Heart left ventricle (tissue), 16 donors: ENCODE measurements at regions not wholly inside any gene's neighbourhood (a gene's known extent, or its start where the extent isn't known, plus 50 kb on each side); places are given as distances from the start of the nearest gene placed in this dataset.

Source experiments
- ATAC-seq, 4 donors: fragments of 200-7000 bp; cut with Tn5 transposase; one replicate each; pipeline ENCODE4 v1.9.1; 2020 to 2022; ENCODE audit warnings: moderate library complexity in 4 of 4, mild to moderate bottlenecking in 3 of 4, moderate number of reproducible peaks in 1 of 4
- DNase-seq, 5 donors: peaks; one replicate each; pipeline ENCODE4 v3.0.0-alpha.2; 2020
- H3K27ac ChIP-seq, 12 donors: fragments of 200-600 bp; sonication (generic) in 4 of 12; one replicate each; pipeline versions ENCODE4 v1.5.0 to v1.8.0; 2016 to 2022; ENCODE audit warnings: mild to moderate bottlenecking in 2 of 12
- H3K27me3 ChIP-seq, 9 donors: fragments of 200-600 bp; sonication (generic) in 2 of 9; one replicate each; pipeline versions ENCODE4 v1.5.1 to v1.8.0; 2016 to 2022; ENCODE audit warnings: mild to moderate bottlenecking in 3 of 9
- H3K36me3 ChIP-seq, 9 donors: fragments of 200-600 bp; sonication (generic) in 2 of 9; one replicate each; pipeline versions ENCODE4 v1.5.0 to v1.8.0; 2018 to 2022; ENCODE audit warnings: mild to moderate bottlenecking in 2 of 9
- H3K4me1 ChIP-seq, 12 donors: fragments of 200-600 bp; sonication (generic) in 4 of 12; one replicate each; pipeline versions ENCODE4 v1.5.0 to v1.8.0; 2016 to 2022; ENCODE audit warnings: mild to moderate bottlenecking in 3 of 12
- H3K4me3 ChIP-seq, 12 donors: fragments of 200-600 bp; sonication (generic) in 4 of 12; one replicate each; pipeline versions ENCODE4 v1.5.0 to v1.8.0; 2017 to 2022; ENCODE audit warnings: mild to moderate bottlenecking in 9 of 12, moderate library complexity in 4 of 12
- H3K9me3 ChIP-seq, 12 donors: fragments of 200-600 bp; sonication (generic) in 4 of 12; one replicate each; pipeline versions ENCODE4 v1.5.0 to v1.8.0; 2016 to 2022; ENCODE audit warnings: mild to moderate bottlenecking in 1 of 12
- CTCF ChIP-seq, 12 donors: fragments of 200-600 bp; sonication (generic) in 4 of 12; IDR thresholded peaks; one replicate each; pipeline versions ENCODE4 v1.5.0 to v1.8.0; 2018 to 2022; ENCODE audit warnings: antibody characterized with exemption in 12 of 12, mild to moderate bottlenecking in 5 of 12
- POLR2A ChIP-seq, 2 donors: fragments of 450-650 bp; IDR thresholded peaks; one replicate each; pipeline ENCODE4 v1.6.1; 2017; ENCODE audit warnings: antibody characterized with exemption in 2 of 2, mild to moderate bottlenecking in 2 of 2, moderate library complexity in 2 of 2
- WGBS, 4 donors: extraction: QIAGEN DNeasy Blood & Tissue Kit in 2 of 4; methylation state at CpG; one replicate each; pipeline versions ENCODE4 v1.1.5 to v1.1.7; 2013 to 2018; 5-methylcytosine and 5-hydroxymethylcytosine counted together
- intact Hi-C, 10 donors: fragments of 100-400 bp; cut with DNase I; formaldehyde crosslinking; loops; one replicate each; pipeline versions ENCODE4 v1.11.1 to v1.14.2; 2022
- donor health status: ischemic (EF 13 %, LVEDD 7.1; RV severe dilation, severe dysfunction).
- donor health status: healthy with polysubstance abuse.
- donor health status: DM: no; HTN: yes; CAD: no.
- donor health status: DM: no; HTN: no; CAD: no.
- donor health status: ischemic (EF 25% LVEDD 6.9; RV normal size, moderate dysfunction).
- donor health status: ischemic (EF 25% LVEDD 5.7; RV mildly dilated, moderate dysfunction).
- donor health status: healthy.
- donor health status: DM: yes; HTN: yes; CAD: no.
- donor health status: ischemic (EF 35%, LVEDD 5.7; RV mildly dilated, moderate dysfunction).
- donor health status: nonischemic (EF 11% LVEDD 7.7; RV severe dilation, severe dysfunction).
- donor health status: DM: yes; HTN: yes; CAD: no.
- donor health status: PGD.
- donor health status: ischemic (EF 29% LVEDD 5.4; RV normal size, mild dysfunction).
- donor health status: nonischemic (EF 23%, LVEDD 6.1; RV moderate dilation, normal function).

GRCh38 chr15:31269816-31270575 lies 56.6 kb upstream of the KLF13 start:
- H3K9me3 ChIP-seq, result no peaks in the 10 kb centered on the region
- intact Hi-C loops, result loop anchor here in 1 of 10 donors (5.0 kb wide), 1 partner anchor 32 kb away; no protein-coding TSS in a partner anchor
- H3K4me1 ChIP-seq, result peaks cover 0 to 68% (median 5%) of the 10 kb centered on the region in 12 donors
- H3K27ac ChIP-seq, result no peak overlapping the region
- TF ChIP-seq CTCF (IDR thresholded peaks at IDR 0.05) (no peak), POLR2A (IDR thresholded peaks at IDR 0.05) (no peak)
- ATAC-seq (no peak), DNase-seq (peak in 1 of 5 donors; percentile 3)
- H3K36me3 ChIP-seq, result no peaks in the 10 kb centered on the region
- no peak overlapping the region for H3K4me3 ChIP-seq
- H3K27me3 ChIP-seq, result no peaks in the 10 kb centered on the region
- WGBS, 4 donors, result 95 to 97% (median 96%) methylated on average over 5 of the region's 5 CpGs

GRCh38 chr15:31270767-31271166 lies 55.9 kb upstream of the KLF13 start:
- intact Hi-C loops, result no loop called here
- TF ChIP-seq POLR2A (IDR thresholded peaks at IDR 0.05), result no peak
- Histone ChIP-seq H3K36me3 (no peaks in the 10 kb centered on the region), H3K4me3 (no peak overlapping the region), H3K27me3 (no peaks in the 10 kb centered on the region), H3K27ac (no peak overlapping the region), H3K9me3 (no peaks in the 10 kb centered on the region), H3K4me1 (peaks cover 0 to 66% (median 8%) of the 10 kb centered on the region in 12 donors)
- DNase-seq (peak in 3 of 5 donors; percentile 3 to 20 (median 17)), ATAC-seq (no peak)
- WGBS, 4 donors, result 73 to 85% (median 85%) methylated on average over 2 of the region's 2 CpGs

- WGBS, 4 donors, result 80 to 87% (median 81%) methylated on average over 10 of the region's 10 CpGs
- ATAC-seq, result no peak
Observed at GRCh38 chr15:31271224-31271635, 55.4 kb upstream of the KLF13 start.

GRCh38 chr15:31271711-31272557 lies 54.7 kb upstream of the KLF13 start:
- Histone ChIP-seq H3K36me3 (no peaks in the 10 kb centered on the region), H3K9me3 (no peaks in the 10 kb centered on the region), H3K27me3 (no peaks in the 10 kb centered on the region), H3K4me3 (no peak overlapping the region), H3K27ac (peak overlapping the region in 1 of 12 donors; percentile 85), H3K4me1 (peaks cover 0 to 56% (median 3%) of the 10 kb centered on the region in 12 donors)
- ATAC-seq (no peak), DNase-seq (peak in 3 of 5 donors; percentile 4 to 15 (median 12))
- WGBS, 4 donors, result 90 to 96% (median 91%) methylated on average over 12 of the region's 12 CpGs
- TF ChIP-seq POLR2A (IDR thresholded peaks at IDR 0.05) (no peak), CTCF (IDR thresholded peaks at IDR 0.05) (no peak)
- intact Hi-C loops, result no loop called here

More at GRCh38 chr15:31271224-31271635, 55.4 kb upstream of the KLF13 start:
- no peaks in the 10 kb centered on the region for H3K36me3 ChIP-seq
- H3K9me3 ChIP-seq, result no peaks in the 10 kb centered on the region
- intact Hi-C loops, result no loop called here
- H3K4me3 ChIP-seq, result no peak overlapping the region
- peak in 2 of 5 donors; percentile 4 to 5 for DNase-seq
- H3K27ac ChIP-seq, result no peak overlapping the region
- H3K27me3 ChIP-seq, result no peaks in the 10 kb centered on the region
- TF ChIP-seq POLR2A (IDR thresholded peaks at IDR 0.05), result no peak
- no peak for TF ChIP-seq CTCF (IDR thresholded peaks at IDR 0.05)
- peaks cover 0 to 62% (median 6%) of the 10 kb centered on the region in 12 donors for H3K4me1 ChIP-seq
